GM23338 (cell line): ENCODE measurements at regions not wholly inside any gene's neighbourhood (a gene's known extent, or its start where the extent isn't known, plus 50 kb on each side); places are given as distances from the start of the nearest gene placed in this dataset.
A peak's percentile ranks its signal among the peaks of the same experiment; 100 is the strongest.

ENCODE experiments used
- ATAC-seq: fragments of 200-7000 bp; cut with Tn5 transposase; 3 replicates; pipeline ENCODE4 v1.9.1; 2020
- DNase-seq: peaks from one replicate; pipeline ENCODE4 v3.0.0-alpha.2; 2015; ENCODE audit warnings: low spot score
- H2AFZ ChIP-seq: fragments of 200-600 bp; sonication (generic); 2 replicates; pipeline ENCODE4 v1.8.0; 2016; ENCODE audit warnings: antibody characterized with exemption, mild to moderate bottlenecking, moderate library complexity
- H3F3A ChIP-seq: fragments of 200-600 bp; sonication (generic); replicated peaks from 2 replicates; pipeline ENCODE4 v1.8.0; 2017; ENCODE audit warnings: antibody characterized with exemption, mixed run types, low read depth
- H3K27ac ChIP-seq: fragments of 200-600 bp; sonication (generic); 2 replicates; pipeline ENCODE4 v1.6.1; 2016; ENCODE audit warnings: low read depth
- H3K27me3 ChIP-seq: fragments of 200-600 bp; sonication (generic); 2 replicates; pipeline ENCODE4 v1.8.0; 2016; ENCODE audit warnings: mild to moderate bottlenecking, mixed run types, moderate library complexity; ENCODE audit not compliant: insufficient read depth
- H3K36me3 ChIP-seq: fragments of 200-600 bp; sonication (generic); 2 replicates; pipeline ENCODE4 v1.8.0; 2016; ENCODE audit warnings: mild to moderate bottlenecking; ENCODE audit not compliant: insufficient read depth
- H3K4me1 ChIP-seq: fragments of 200-600 bp; sonication (generic); 2 replicates; pipeline ENCODE4 v1.8.0; 2016; ENCODE audit warnings: mild to moderate bottlenecking, moderate library complexity; ENCODE audit not compliant: insufficient read depth
- H3K4me2 ChIP-seq: fragments of 200-600 bp; sonication (generic); 2 replicates; pipeline ENCODE4 v1.7.1; 2017; ENCODE audit warnings: mixed run types
- H3K4me3 ChIP-seq: fragments of 200-600 bp; sonication (generic); 2 replicates; pipeline ENCODE4 v1.6.1; 2016; ENCODE audit warnings: mixed run types
- H3K79me2 ChIP-seq: fragments of 200-600 bp; sonication (generic); replicated peaks from 2 replicates; pipeline ENCODE4 v1.8.0; 2017; ENCODE audit warnings: mild to moderate bottlenecking; ENCODE audit not compliant: insufficient read depth
- H3K9me2 ChIP-seq: fragments of 200-600 bp; sonication (generic); 2 replicates; pipeline ENCODE4 v1.8.0; 2017; ENCODE audit not compliant: insufficient read depth
- H4K20me1 ChIP-seq: fragments of 200-600 bp; sonication (generic); replicated peaks from 2 replicates; pipeline ENCODE4 v1.8.0; 2017; ENCODE audit warnings: mild to moderate bottlenecking; ENCODE audit not compliant: insufficient read depth
- H3K27ac Mint-ChIP-seq: 2 replicates; pipeline ENCODE4 v1.8.0; 2020; ENCODE audit warnings: inconsistent platforms, mild to moderate bottlenecking, moderate library complexity, mixed read lengths
- H3K27me3 Mint-ChIP-seq: 3 replicates; pipeline ENCODE4 v1.8.0; 2022; ENCODE audit warnings: low read depth, mild to moderate bottlenecking, moderate library complexity, mixed read lengths, inconsistent platforms; ENCODE audit not compliant: insufficient read depth, poor library complexity
- H3K36me3 Mint-ChIP-seq: 3 replicates; pipeline ENCODE4 v1.8.0; 2021; ENCODE audit warnings: low read depth, mild to moderate bottlenecking, inconsistent platforms, moderate library complexity, mixed read lengths
- H3K4me1 Mint-ChIP-seq: 3 replicates; pipeline ENCODE4 v1.8.0; 2020; ENCODE audit warnings: mild to moderate bottlenecking, inconsistent platforms, mixed read lengths
- H3K4me3 Mint-ChIP-seq: 3 replicates; pipeline ENCODE4 v1.8.0; 2021; ENCODE audit warnings: moderate library complexity, mild to moderate bottlenecking, inconsistent platforms, mixed read lengths
- H3K9me3 Mint-ChIP-seq: 3 replicates; pipeline ENCODE4 v1.8.0; 2020; ENCODE audit warnings: moderate library complexity, mild to moderate bottlenecking, inconsistent platforms, mixed read lengths
- JUNB ChIP-seq: IDR thresholded peaks from one replicate; pipeline ENCODE4 v1.6.1; 2016; ENCODE audit warnings: antibody characterized with exemption; ENCODE audit not compliant: unreplicated experiment
- POLR2AphosphoS5 ChIP-seq: IDR thresholded peaks from 2 replicates; pipeline ENCODE4 v1.6.1; 2016; ENCODE audit warnings: antibody characterized with exemption, low read depth
- REST ChIP-seq: IDR thresholded peaks from one replicate; pipeline ENCODE4 v1.6.1; 2018; ENCODE audit warnings: antibody characterized with exemption; ENCODE audit not compliant: unreplicated experiment
- STAT1 ChIP-seq: IDR thresholded peaks from one replicate; pipeline ENCODE4 v1.6.1; 2016; ENCODE audit warnings: antibody characterized with exemption; ENCODE audit not compliant: unreplicated experiment
- ZNF331 ChIP-seq: fragments of 250-450 bp; sonication (Bioruptor Pico); IDR thresholded peaks from 2 replicates; pipeline ENCODE4 v1.5.0; 2020; ENCODE audit warnings: low read depth, mild to moderate bottlenecking, moderate library complexity
- TF ChIP-seq, protein P1 (sequence below): fragments of 250-450 bp; sonication (Bioruptor Pico); IDR thresholded peaks from 2 replicates; pipeline ENCODE4 v1.5.0; 2020; ENCODE audit warnings: mild to moderate bottlenecking, moderate library complexity

- H3K4me3 Mint-ChIP-seq: no peak overlapping the region
- Histone ChIP-seq H3K27me3 (no peaks in the 10 kb centered on the region), H3K79me2 (no peaks in the 10 kb centered on the region), H2AFZ (0 out of 2 replicates have a peak overlapping the region, but pooled peaks have one; percentile 47), H3K9me2 (no peaks in the 10 kb centered on the region; the same call in 1 of the 2 replicates), H3K4me1 (no peaks in the 10 kb centered on the region; the same call in 1 of the 2 replicates), H3K4me2 (no peak overlapping the region), H3F3A (no peaks in the 10 kb centered on the region), H4K20me1 (no peaks in the 10 kb centered on the region), H3K27ac (no peak overlapping the region), H3K4me3 (no peak overlapping the region), H3K36me3 (no peaks in the 10 kb centered on the region)
- peaks cover 11% of the 10 kb centered on the region for H3K4me1 Mint-ChIP-seq
- no peak for DNase-seq
- H3K9me3 Mint-ChIP-seq: no peaks in the 10 kb centered on the region
- H3K27ac Mint-ChIP-seq: no peak overlapping the region
- ATAC-seq: no peak
- peaks cover 4% of the 10 kb centered on the region for H3K27me3 Mint-ChIP-seq
- H3K36me3 Mint-ChIP-seq: no peaks in the 10 kb centered on the region
- no peak for TF ChIP-seq JUNB
- TF ChIP-seq REST: no peak
- TF ChIP-seq POLR2AphosphoS5: no peak
- TF ChIP-seq STAT1: no peak
- no peak for TF ChIP-seq ZNF331 (CRISPR knock-in tag)
- TF ChIP-seq, protein P1, sequence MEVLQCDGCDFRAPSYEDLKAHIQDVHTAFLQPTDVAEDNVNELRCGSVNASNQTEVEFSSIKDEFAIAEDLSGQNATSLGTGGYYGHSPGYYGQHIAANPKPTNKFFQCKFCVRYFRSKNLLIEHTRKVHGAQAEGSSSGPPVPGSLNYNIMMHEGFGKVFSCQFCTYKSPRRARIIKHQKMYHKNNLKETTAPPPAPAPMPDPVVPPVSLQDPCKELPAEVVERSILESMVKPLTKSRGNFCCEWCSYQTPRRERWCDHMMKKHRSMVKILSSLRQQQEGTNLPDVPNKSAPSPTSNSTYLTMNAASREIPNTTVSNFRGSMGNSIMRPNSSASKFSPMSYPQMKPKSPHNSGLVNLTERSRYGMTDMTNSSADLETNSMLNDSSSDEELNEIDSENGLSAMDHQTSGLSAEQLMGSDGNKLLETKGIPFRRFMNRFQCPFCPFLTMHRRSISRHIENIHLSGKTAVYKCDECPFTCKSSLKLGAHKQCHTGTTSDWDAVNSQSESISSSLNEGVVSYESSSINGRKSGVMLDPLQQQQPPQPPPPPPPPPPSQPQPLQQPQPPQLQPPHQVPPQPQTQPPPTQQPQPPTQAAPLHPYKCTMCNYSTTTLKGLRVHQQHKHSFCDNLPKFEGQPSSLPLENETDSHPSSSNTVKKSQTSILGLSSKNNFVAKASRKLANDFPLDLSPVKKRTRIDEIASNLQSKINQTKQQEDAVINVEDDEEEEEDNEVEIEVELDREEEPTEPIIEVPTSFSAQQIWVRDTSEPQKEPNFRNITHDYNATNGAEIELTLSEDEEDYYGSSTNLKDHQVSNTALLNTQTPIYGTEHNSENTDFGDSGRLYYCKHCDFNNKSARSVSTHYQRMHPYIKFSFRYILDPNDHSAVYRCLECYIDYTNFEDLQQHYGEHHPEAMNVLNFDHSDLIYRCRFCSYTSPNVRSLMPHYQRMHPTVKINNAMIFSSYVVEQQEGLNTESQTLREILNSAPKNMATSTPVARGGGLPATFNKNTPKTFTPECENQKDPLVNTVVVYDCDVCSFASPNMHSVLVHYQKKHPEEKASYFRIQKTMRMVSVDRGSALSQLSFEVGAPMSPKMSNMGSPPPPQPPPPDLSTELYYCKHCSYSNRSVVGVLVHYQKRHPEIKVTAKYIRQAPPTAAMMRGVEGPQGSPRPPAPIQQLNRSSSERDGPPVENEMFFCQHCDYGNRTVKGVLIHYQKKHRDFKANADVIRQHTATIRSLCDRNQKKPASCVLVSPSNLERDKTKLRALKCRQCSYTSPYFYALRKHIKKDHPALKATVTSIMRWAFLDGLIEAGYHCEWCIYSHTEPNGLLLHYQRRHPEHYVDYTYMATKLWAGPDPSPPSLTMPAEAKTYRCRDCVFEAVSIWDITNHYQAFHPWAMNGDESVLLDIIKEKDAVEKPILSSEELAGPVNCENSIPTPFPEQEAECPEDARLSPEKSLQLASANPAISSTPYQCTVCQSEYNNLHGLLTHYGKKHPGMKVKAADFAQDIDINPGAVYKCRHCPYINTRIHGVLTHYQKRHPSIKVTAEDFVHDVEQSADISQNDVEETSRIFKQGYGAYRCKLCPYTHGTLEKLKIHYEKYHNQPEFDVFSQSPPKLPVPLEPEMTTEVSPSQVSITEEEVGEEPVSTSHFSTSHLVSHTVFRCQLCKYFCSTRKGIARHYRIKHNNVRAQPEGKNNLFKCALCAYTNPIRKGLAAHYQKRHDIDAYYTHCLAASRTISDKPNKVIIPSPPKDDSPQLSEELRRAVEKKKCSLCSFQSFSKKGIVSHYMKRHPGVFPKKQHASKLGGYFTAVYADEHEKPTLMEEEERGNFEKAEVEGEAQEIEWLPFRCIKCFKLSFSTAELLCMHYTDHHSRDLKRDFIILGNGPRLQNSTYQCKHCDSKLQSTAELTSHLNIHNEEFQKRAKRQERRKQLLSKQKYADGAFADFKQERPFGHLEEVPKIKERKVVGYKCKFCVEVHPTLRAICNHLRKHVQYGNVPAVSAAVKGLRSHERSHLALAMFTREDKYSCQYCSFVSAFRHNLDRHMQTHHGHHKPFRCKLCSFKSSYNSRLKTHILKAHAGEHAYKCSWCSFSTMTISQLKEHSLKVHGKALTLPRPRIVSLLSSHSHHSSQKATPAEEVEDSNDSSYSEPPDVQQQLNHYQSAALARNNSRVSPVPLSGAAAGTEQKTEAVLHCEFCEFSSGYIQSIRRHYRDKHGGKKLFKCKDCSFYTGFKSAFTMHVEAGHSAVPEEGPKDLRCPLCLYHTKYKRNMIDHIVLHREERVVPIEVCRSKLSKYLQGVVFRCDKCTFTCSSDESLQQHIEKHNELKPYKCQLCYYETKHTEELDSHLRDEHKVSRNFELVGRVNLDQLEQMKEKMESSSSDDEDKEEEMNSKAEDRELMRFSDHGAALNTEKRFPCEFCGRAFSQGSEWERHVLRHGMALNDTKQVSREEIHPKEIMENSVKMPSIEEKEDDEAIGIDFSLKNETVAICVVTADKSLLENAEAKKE: no peak
Measured at GRCh38 chr1:182295697-182296096, 95.9 kb downstream of the GLUL start.
